ENCODE measurements at regions not wholly inside any gene's neighbourhood (a gene's known extent, or its start where the extent isn't known, plus 50 kb on each side); places are given as distances from the start of the nearest gene placed in this dataset.
"Not testable (repeated sequence)": the region's sequence is repeated elsewhere in the genome, so short reads cannot be mapped to it uniquely, and the experiment has no call there.

DNA sequence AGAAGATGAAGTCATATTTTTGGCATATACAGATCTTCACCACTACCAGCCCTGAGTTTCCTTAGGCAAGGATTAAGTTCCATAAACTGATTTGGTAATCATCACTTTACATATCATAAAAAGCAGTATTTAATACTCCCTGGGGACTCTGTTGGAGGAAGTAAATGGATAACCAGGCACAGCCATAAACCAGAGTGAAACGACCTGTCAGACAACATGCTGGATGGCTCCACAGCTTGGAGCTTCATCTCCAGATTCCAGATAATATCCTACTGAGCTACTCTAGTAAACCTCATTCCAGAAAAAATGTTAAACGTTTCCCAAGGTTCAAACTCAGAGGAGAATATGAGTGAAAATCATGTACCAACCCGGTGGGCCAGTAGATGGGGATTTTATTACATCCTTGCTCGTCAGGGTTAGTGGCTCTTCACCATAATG is 109.2 kb downstream of the BASP1 start:
- DNase-seq, result no peak

DNA sequence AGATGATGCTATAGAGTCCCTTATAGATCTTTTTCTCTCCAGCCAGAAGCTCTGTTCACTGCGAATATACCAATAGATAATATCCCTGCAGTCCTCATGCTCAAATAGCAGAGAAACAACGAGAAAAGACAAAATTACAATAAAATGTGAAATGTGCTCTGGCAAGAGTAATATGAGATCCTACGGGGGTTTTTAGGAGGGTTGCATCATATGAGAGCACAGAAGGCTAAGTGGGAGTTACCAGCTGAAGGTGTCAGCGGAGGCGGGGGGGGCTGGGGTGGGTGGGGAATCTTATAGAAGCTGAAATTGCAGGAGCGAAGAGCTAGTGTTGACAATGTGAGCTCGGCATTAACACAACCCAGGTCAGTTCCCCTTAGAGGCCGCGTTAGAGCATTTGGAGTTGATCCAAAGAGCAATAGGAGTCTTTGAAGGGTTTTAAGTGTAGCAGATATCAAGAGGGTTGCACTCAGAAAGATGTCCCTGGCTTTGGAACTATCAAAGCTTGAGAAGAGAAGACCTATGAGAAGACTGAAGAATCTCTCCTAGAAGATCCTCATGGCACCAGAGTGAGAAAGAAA is 109.7 kb downstream of the BASP1 start:
- DNase-seq, result peak; percentile 20

GRCh38 chr5:17329571-17329970 is 112.1 kb downstream of the BASP1 start:
- DNase-seq, result no peak

- no peak for DNase-seq
These were observed 113.0 kb downstream of the BASP1 start for GRCh38 chr5:17330386-17330785.

DNA sequence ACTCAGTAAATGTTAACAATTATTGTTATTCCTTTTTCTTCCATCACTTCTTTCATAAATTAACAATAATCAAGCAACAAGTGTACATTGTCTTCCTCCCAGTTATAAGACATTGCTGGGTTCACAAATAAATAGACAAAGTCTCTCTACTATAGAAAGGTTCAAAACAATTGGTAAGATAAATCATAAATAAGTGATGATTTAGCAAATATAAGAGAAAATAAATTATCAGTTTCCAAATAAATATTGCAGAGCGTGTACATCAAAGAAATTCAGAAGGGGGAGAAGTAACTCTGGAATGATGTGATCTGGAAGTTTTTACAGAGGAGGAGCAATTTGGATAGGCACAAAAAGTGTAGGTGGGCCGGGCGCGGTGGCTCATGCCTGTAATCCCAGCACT is 114.2 kb downstream of the BASP1 start:
- no peak for DNase-seq

DNA sequence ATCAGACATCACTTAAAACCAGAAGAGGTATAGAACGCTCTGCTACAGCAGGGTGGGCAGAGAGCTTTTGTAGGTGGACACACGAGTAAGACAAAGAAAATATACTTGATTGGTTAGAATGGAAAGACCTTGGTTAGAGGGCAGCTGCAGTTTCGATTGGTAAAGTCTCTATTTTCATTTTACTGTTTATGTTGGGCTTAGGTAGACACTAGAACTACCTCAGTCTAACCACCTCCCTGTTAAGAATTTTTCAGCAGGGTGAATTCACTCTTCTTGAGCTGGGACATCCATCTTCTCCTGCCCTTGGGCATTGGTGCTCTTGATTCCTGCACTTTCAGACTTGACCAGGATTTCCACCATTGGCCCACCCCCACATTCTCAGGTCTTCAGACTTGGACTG is 116.3 kb downstream of the BASP1 start:
- DNase-seq, result no peak

GRCh38 chr5:17336054-17336453 is 118.6 kb downstream of the BASP1 start:
- no peak for DNase-seq

GRCh38 chr5:17336723-17337122 is 119.3 kb downstream of the BASP1 start:
- DNase-seq, result not testable (repeated sequence)

GRCh38 chr5:17339841-17340240 is 122.4 kb downstream of the BASP1 start:
- DNase-seq, result no peak

DNA sequence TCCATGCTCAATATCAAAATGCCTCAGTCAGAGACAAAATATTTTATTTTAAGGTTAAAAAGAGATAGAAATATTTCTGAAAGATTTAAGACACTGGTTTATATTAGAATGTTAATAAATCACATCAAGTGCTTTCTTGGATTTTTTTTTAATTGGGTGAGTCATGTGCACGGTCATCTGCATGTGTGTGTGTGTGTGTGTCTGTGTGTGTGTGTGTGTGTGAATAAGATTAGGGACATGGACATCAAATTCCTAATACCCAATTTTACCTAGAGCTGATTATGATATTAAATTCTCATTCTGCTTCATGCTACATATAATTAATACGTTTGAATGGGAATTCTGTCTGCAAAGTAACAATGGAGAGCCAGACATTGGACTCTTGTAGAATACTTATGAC is 122.9 kb downstream of the BASP1 start:
- DNase-seq, result no peak

DNA sequence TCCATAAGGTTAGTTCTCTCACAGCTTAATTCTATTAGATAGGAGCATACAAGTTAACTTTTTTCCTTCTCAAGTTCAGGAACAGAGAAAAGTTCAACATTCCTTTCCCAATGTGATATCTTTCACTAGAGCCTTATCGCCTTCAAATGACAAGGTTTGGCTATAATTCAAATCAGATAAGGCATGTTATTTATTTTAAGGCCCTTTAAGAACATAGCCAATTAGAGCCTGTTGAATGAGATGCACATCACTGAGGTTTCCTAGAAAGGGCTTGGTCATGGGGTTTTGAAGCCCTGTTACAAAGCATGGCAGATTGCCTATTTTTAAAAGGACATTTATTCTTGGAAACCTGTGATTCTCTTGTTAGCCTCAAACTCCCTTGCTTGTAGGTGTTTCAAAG is 123.4 kb downstream of the BASP1 start:
- DNase-seq, result peak; percentile 65

- DNase-seq, result no peak
These were observed 126.2 kb downstream of the BASP1 start for GRCh38 chr5:17343675-17344074.

- DNase-seq, result no peak
These were observed 129.4 kb downstream of the BASP1 start for GRCh38 chr5:17346811-17347210.

GRCh38 chr5:17352223-17352622 is 134.8 kb downstream of the BASP1 start:
- no peak for DNase-seq

DNA sequence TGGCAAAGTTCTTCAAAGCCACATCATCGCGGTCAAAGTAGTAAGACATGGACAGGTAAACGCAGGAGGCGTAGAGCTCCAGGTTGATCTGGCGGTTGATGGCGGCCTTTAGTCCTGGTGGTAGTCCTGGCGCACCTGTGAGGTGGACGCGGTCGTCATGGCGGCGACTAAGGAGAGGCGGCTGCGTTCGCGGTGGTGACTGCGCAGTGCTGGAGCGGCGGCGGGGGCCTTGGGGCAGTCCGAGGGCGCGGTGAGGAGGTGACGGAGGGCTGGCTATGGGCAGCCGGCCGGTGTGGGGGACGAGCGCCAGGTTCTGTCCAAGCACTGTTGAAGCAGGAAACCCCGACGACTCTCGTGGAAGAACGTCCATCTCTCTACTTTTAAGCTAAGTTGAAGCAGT is 136.8 kb downstream of the BASP1 start:
- DNase-seq, result no peak

DNA sequence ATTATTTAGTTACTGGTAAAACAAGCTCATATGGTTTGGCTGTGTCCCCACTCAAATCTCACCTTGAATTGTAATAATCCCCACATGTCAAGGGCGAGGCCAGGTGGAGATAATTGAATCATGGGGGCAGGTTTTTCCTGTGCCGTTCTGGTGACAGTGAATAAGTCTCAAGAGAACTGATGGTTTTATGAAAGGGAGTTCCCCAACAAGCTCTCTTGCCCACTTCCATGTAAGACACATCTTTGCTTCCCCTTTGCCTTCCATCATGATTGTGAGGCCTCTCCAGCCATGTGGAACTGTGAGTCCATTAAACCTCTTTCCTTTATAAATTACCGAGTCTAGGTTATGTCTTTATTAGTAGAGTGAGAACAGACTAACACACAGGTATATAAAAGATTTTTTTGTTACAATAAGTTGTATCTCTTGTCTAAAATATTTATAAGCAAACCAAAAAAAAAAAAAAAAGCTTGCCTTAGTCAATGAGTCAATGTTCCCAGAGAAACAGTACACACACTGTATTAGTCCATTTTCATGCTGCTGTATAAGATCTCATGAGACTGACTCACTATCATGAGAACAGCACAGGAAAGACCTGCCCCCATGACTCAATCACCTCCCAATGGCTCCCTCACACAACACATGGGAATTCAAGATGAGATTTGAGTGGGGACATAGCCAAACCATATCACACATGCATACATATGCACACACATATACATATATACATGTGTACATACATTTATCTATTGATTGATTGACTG is 138.3 kb downstream of the BASP1 start:
- DNase-seq, result no peak

DNA sequence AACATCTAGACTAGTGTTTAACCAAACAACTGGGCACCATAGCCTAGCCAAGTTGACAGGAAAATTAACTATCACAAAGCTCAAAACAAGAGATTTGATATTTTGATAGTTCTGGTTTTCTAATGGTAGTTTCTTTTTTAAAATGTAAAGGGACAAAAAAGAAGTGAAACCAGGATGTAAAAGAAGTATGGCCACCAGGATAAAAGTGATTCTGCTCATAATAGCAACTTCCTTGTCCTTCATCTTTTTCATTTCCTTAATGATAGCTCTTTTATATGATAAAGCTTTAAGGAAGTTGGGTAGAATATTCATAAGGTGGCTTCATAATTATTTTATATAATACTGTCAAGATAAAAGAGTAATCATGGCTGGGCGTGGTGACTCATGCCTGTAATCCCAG is 139.1 kb downstream of the BASP1 start:
- DNase-seq, result no peak

DNA sequence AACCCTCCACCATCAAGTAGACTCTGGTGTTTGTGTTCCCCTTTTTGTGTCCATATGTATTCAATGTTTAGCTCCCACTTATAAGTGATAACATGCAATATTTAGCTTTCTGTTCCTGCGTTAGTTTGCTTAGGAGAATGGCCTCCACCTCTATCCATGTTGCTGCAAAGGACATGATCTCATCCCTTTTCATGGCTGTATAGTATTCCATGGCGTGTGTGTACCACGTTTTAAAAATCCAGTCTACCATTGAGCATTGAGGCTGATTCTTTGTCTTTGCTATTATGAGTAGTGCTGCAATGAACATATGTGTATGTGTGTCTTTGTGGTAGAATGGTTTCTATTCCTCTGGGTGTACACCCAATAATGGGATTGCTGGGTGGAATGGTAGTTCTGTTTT is 140.1 kb downstream of the BASP1 start:
- DNase-seq, result no peak

- no peak for DNase-seq
These were observed 140.0 kb upstream of the TAF11L2 start for GRCh38 chr5:17358031-17358430.

GRCh38 chr5:17359451-17360011 is 138.5 kb upstream of the TAF11L2 start:
- no peak for DNase-seq

- DNase-seq, result no peak
These were observed 137.2 kb upstream of the TAF11L2 start for GRCh38 chr5:17360879-17361278.

DNA sequence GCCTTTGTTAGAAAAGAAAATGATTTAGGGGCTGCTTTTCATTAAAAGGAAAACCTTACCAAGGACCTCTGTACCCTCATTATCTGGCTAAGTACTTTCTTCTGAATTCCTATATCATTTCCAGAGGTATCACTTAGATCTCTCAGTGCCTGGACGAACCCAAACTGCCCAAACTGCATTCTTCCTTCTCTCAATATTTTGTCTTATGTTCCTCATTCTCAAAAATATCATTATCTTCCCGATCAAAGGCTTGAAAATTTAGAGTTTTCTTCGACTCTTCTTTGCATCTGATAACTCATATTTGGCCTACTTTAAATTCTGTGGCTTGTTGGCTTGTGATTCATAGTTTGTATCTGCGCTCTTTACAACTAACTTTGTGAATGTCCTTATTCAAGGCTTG is 136.7 kb upstream of the TAF11L2 start:
- no peak for DNase-seq

GRCh38 chr5:17364987-17365810 is 132.8 kb upstream of the TAF11L2 start:
- DNase-seq, result no peak

DNA sequence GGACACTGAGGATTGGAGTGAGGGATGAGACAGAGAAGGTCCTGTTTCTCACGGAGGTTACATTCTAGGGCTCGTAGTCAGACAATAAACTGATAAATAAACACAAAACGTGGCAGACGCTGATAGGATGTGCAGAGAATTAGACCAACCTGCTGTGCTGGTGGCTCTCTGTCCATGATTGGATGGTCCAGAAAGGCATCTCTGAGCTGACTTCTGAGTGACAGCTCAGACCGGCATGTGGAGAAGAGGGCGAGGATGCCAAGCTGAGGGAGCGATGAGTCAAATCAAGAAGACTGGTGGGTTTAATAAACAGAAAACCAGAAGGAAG is 132.3 kb upstream of the TAF11L2 start:
- DNase-seq, result no peak

All from DMS79 treated with DMSO at 0.1 percent for 48 hours (cell line).